LNCaP clone FGC (cell line): ENCODE measurements at regions not wholly inside any gene's neighbourhood (a gene's known extent, or its start where the extent isn't known, plus 50 kb on each side); places are given as distances from the start of the nearest gene placed in this dataset.

Experiments
- DNase-seq: peaks from one replicate; pipeline ENCODE4 v3.0.0-alpha.2; 2011; ENCODE audit warnings: low read depth
- H3K4me3 ChIP-seq: 2 replicates; pipeline ENCODE4 v1.5.1; 2011; ENCODE audit warnings: mild to moderate bottlenecking, low read depth, low read length, control low read depth
- CTCF ChIP-seq: IDR thresholded peaks from 2 replicates; pipeline ENCODE4 v1.5.1; 2012; ENCODE audit warnings: mild to moderate bottlenecking; ENCODE audit not compliant: control insufficient read depth, insufficient read depth; ENCODE audit errors: extremely low read depth

- H3K4me3 ChIP-seq: no peak overlapping the region
These were observed 255.4 kb downstream of the NKX6-1 start for GRCh38 chr4:84243685-84244084.

GRCh38 chr4:84239278-84239845 lies 259.7 kb downstream of the NKX6-1 start:
- H3K4me3 ChIP-seq: no peak overlapping the region
- no peak for TF ChIP-seq CTCF
- DNase-seq: peak; percentile 73

More at GRCh38 chr4:84243685-84244084, 255.4 kb downstream of the NKX6-1 start:
- TF ChIP-seq CTCF: no peak
- DNase-seq: no peak

DNA sequence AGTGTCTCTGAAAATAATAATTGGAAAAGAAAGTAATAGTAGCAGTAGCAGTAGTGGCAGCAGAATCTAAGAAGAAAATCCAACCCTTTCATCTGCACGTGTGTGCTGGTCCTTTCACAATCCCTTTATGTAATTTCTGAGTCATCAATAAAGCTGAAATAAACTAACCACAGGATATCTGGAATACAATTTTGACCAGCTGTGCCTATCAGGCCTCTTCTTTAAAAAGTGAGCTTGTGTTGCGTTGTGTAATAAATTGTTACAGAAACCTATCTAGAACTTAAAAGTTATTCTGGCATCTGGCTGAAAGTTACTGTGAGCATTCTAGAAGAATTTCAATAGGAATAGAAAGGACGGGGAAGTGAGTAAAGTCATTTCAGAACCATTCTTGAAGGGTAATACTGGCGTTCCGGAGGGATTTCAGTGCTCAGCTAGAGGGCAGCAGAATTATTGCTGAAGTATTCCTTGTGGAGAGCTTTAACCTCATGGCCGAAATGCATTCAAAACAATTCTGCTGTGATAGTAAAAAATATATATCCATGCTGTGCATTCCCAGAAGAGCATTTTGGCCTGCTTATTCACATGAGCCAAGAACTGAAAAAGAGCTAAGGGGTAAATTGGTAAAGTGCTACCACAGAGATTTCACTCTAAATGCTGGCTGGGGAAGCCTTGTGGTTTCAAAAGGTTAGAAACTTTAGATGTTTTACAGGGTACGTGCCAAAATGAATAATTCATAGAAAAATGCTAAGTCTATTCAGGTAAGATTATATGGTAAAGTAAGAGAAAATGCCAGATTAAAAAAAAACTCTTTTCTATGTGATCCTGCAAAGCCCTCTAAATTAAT lies 260.6 kb downstream of the NKX6-1 start:
- no peak overlapping the region for H3K4me3 ChIP-seq
- peak; percentile 37 for TF ChIP-seq CTCF

DNA sequence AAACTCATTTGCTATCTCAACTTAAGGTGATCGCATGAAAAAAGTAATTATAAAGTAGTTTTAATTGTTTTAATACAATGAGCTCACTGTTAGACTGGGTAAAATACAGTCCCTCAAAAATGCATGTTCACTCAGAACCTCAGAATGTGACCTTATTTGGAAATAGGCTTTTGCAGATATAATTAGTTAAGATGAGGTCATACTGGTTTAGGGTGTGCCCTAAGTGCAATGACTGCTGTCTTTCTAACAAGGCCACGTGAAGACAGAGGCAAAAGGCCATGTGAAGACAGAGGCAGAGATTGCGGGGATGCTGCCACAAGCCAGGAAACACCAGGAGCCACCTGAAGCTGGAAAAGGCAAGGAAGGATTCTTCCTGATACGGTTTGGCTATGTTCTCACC lies 262.1 kb downstream of the NKX6-1 start:
- no peak overlapping the region for H3K4me3 ChIP-seq
- no peak for DNase-seq
- TF ChIP-seq CTCF: no peak

More for the DNA sequence above, 260.6 kb downstream of the NKX6-1 start:
- DNase-seq: no peak

DNA sequence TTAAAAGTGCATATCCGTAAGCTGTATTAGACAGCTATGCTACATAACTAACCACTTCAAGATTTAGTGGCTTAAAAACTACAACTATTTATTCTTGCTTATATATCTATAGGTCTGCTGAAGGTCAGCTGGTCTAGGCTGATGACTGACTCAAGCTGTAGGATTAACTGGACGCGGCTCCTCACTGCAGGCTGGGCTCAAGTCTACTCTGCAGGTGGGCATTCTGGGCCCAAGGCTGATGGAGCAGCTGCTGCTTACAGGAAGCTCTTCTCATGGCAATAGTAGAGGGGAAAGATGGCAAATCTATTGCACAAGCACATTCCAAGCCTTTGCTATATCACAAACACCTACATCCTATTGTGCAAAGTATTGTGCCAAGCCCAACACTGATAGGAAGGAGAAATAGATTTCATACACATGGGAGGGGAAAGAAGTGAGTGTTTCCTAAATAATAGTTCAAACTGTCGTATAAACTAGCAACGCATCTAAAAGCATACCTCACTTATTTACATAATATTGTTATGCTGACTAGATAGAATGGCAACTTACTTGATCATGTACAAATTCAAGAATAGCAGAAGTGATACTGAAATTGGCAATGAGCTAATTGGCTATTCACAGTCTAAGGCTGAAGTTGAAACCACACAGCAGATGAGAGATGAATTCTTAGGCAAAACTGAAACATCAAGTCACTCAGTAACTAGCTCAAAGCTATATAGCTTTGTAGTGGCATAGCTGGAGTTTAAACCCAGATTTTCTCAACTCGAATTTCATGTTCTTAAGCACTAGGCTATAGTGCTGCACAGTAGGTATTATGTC lies 263.8 kb downstream of the NKX6-1 start:
- no peak for TF ChIP-seq CTCF
- H3K4me3 ChIP-seq: no peak overlapping the region
- no peak for DNase-seq

- DNase-seq: no peak
- H3K4me3 ChIP-seq: no peak overlapping the region
- TF ChIP-seq CTCF: no peak
These were observed 266.6 kb downstream of the NKX6-1 start for GRCh38 chr4:84232309-84233095.
